ENCODE measurements at regions not wholly inside any gene's neighbourhood (a gene's known extent, or its start where the extent isn't known, plus 50 kb on each side); places are given as distances from the start of the nearest gene placed in this dataset.

GRCh38 chr3:187919048-187919447 is 173.8 kb upstream of the BCL6 start:
- POLR2A ChIA-PET = interaction anchor here (0.6 to 4.2 kb wide), 9 partner anchors 9 to 362 kb away, joined by 4 to 184 read pairs (median 59); partner anchors contain the start of gene BCL6

GRCh38 chr3:187919544-187919943 is 174.3 kb upstream of the BCL6 start:
- ChIA-PET CTCF (ENCODE audit: unreplicated experiment) (interaction anchor here (0.7 kb wide), 1 partner anchor 16 kb away, joined by 3 read pairs; no protein-coding TSS in a partner anchor), POLR2A (interaction anchor here (0.6 to 12.2 kb wide), 3 partner anchors 21 to 768 kb away, joined by 3 to 331 read pairs (median 5); no protein-coding TSS in a partner anchor)
- peaks cover 12% of the 10 kb centered on the region for H3K36me3 ChIP-seq (ENCODE audit: insufficient read depth, low read length)
- H4K20me1 ChIP-seq (ENCODE audit: insufficient read depth, low read length) = no peaks in the 10 kb centered on the region
- H3K27ac ChIP-seq (ENCODE audit: low read depth, low read length, poor library complexity, severe bottlenecking) = peak overlapping the region; percentile 97
- BruUV-seq (replicated peaks) = TSS peak; percentile 98
- H3K4me3 ChIP-seq (ENCODE audit: low read depth, low read length, poor library complexity, severe bottlenecking) = peak overlapping the region; percentile 55
- intact Hi-C loops (cut with micrococcal nuclease; ENCODE audit: unreplicated experiment) = loop anchor here (1.0 to 10.0 kb wide), 5 partner anchors 16 to 1035 kb away; no protein-coding TSS in a partner anchor
- TF ChIP-seq EZH2phosphoT487 (IDR thresholded peaks at IDR 0.05; ENCODE audit: borderline replicate concordance, low read depth, low read length) (no peak), CTCF (conservative IDR thresholded peaks at IDR 0.05; ENCODE audit: low read length) (no peak)
- peak overlapping the region; percentile 79 for H3K4me2 ChIP-seq (ENCODE audit: low read length)
- peaks cover 94% of the 10 kb centered on the region for H3K4me1 ChIP-seq (ENCODE audit: insufficient read depth, low read length, poor library complexity, severe bottlenecking)
- no peaks in the 10 kb centered on the region; the same call in 1 of the 2 replicates for H3K79me2 ChIP-seq (ENCODE audit: insufficient read depth, low read depth, low read length)
- peaks cover 11% of the 10 kb centered on the region; the same call in 1 of the 2 replicates for H3K9me3 ChIP-seq (ENCODE audit: low read length)
- no peak overlapping the region; the same call in 1 of the 2 replicates for H2AFZ ChIP-seq (ENCODE audit: low read length)
- H3K9me2 ChIP-seq (ENCODE audit: insufficient read depth, low read length) = no peaks in the 10 kb centered on the region
- peak; percentile 80 for DNase-seq (ENCODE audit: low spot score)

More at GRCh38 chr3:187919048-187919447, 173.8 kb upstream of the BCL6 start:
- BruUV-seq (replicated peaks) = no TSS peak
- Histone ChIP-seq H3K4me1 (ENCODE audit: insufficient read depth, low read length, poor library complexity, severe bottlenecking) (peaks cover 99% of the 10 kb centered on the region), H3K9me3 (ENCODE audit: low read length) (peaks cover 6% of the 10 kb centered on the region; the same call in 1 of the 2 replicates), H3K9me2 (ENCODE audit: insufficient read depth, low read length) (no peaks in the 10 kb centered on the region), H4K20me1 (ENCODE audit: insufficient read depth, low read length) (no peaks in the 10 kb centered on the region), H2AFZ (ENCODE audit: low read length) (no peak overlapping the region; the same call in 1 of the 2 replicates), H3K27ac (ENCODE audit: low read depth, low read length, poor library complexity, severe bottlenecking) (peak overlapping the region; percentile 97), H3K4me3 (ENCODE audit: low read depth, low read length, poor library complexity, severe bottlenecking) (peak overlapping the region; percentile 55), H3K36me3 (ENCODE audit: insufficient read depth, low read length) (peaks cover 7% of the 10 kb centered on the region), H3K79me2 (ENCODE audit: insufficient read depth, low read depth, low read length) (no peaks in the 10 kb centered on the region; the same call in 1 of the 2 replicates), H3K4me2 (ENCODE audit: low read length) (peak overlapping the region; percentile 79)
- CTCF ChIA-PET (ENCODE audit: unreplicated experiment) = no interaction called here
- intact Hi-C loops (cut with micrococcal nuclease; ENCODE audit: unreplicated experiment) = loop anchor here (1.0 to 10.0 kb wide), 5 partner anchors 16 to 1036 kb away; no protein-coding TSS in a partner anchor
- no peak for TF ChIP-seq EZH2phosphoT487 (IDR thresholded peaks at IDR 0.05; ENCODE audit: borderline replicate concordance, low read depth, low read length)
- no peak for TF ChIP-seq CTCF (conservative IDR thresholded peaks at IDR 0.05; ENCODE audit: low read length)
- DNase-seq (ENCODE audit: low spot score) = peak; percentile 93

- no peaks in the 10 kb centered on the region for H3K9me2 ChIP-seq (ENCODE audit: insufficient read depth, low read length)
- no TSS peak for BruUV-seq (replicated peaks)
- no peak for TF ChIP-seq CTCF (conservative IDR thresholded peaks at IDR 0.05; ENCODE audit: low read length)
- TF ChIP-seq EZH2phosphoT487 (IDR thresholded peaks at IDR 0.05; ENCODE audit: borderline replicate concordance, low read depth, low read length) = no peak
- H3K4me2 ChIP-seq (ENCODE audit: low read length) = peak overlapping the region; percentile 79
- peaks cover 89% of the 10 kb centered on the region for H3K4me1 ChIP-seq (ENCODE audit: insufficient read depth, low read length, poor library complexity, severe bottlenecking)
- intact Hi-C loops (cut with micrococcal nuclease; ENCODE audit: unreplicated experiment) = no loop called here
- peak overlapping the region; percentile 97 for H3K27ac ChIP-seq (ENCODE audit: low read depth, low read length, poor library complexity, severe bottlenecking)
- no peak overlapping the region; the same call in 1 of the 2 replicates for H2AFZ ChIP-seq (ENCODE audit: low read length)
- peaks cover 17% of the 10 kb centered on the region for H3K36me3 ChIP-seq (ENCODE audit: insufficient read depth, low read length)
- no peak for DNase-seq (ENCODE audit: low spot score)
- peaks cover 15% of the 10 kb centered on the region; the same call in 1 of the 2 replicates for H3K9me3 ChIP-seq (ENCODE audit: low read length)
- CTCF ChIA-PET (ENCODE audit: unreplicated experiment) = interaction anchor here (0.7 kb wide), 1 partner anchor 16 kb away, joined by 3 read pairs; no protein-coding TSS in a partner anchor
- peak overlapping the region; percentile 55 for H3K4me3 ChIP-seq (ENCODE audit: low read depth, low read length, poor library complexity, severe bottlenecking)
- no peaks in the 10 kb centered on the region; the same call in 1 of the 2 replicates for H3K79me2 ChIP-seq (ENCODE audit: insufficient read depth, low read depth, low read length)
- POLR2A ChIA-PET = interaction anchor here (0.6 to 12.2 kb wide), 4 partner anchors 10 to 768 kb away, joined by 3 to 331 read pairs (median 4); no protein-coding TSS in a partner anchor
- H4K20me1 ChIP-seq (ENCODE audit: insufficient read depth, low read length) = no peaks in the 10 kb centered on the region
Observed at GRCh38 chr3:187920030-187920429, 174.8 kb upstream of the BCL6 start.
